NCI-H1417 (cell line): ENCODE measurements at regions not wholly inside any gene's neighbourhood (a gene's known extent, or its start where the extent isn't known, plus 50 kb on each side); places are given as distances from the start of the nearest gene placed in this dataset.
"Not testable (repeated sequence)": the region's sequence is repeated elsewhere in the genome, so short reads cannot be mapped to it uniquely, and the experiment has no call there.

Source experiments
- DNase-seq, 3 experiments: peaks; one replicate each; lab custom pipeline; 2025; lab: John Stamatoyannopoulos, UW

DNA sequence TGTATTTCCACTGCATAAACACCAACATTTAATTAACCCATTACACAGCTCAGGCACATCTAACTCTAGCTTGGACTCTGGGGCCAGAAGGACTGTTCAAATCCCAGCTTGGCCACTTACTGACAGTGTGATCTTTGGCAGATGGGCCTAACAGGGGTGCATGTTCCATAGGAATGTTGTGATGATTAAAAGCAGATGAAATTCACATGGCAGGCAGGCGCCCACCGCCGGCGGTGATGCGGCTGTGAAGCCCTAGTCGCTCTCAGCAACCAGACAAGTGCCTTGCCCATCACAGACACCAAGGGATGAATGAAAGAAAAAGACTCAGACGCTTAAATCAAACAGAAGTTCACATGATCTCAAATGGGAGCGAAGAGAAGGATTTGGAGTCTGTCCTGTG, 84.6 kb upstream of the WSB1 start:
- no peak for DNase-seq

- not testable (repeated sequence) for DNase-seq
Measured at GRCh38 chr17:27210809-27211208, 83.1 kb upstream of the WSB1 start.

- DNase-seq, result no peak
Measured at GRCh38 chr17:27216836-27217235, 77.1 kb upstream of the WSB1 start.

GRCh38 chr17:27217631-27218030, 76.3 kb upstream of the WSB1 start:
- no peak for DNase-seq

DNA sequence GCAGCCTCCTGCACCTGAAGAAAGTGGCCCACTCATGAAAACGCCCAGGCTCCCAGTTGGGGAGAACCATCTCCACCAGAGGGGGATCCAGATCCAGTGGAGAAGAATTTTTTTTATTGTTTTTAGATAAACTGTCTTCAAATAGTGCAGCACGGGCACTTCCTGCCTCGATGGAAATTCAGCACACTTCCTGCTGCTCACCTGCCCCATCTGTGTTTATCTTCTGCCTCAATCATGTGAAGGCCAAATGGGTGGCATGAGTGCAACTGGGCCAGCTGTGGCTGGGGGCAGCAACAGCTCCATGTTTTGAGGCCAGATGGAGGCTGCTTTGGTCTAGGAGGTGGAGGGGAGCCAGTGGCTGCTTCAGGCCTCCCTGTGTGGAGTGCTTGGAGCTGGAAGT, 75.9 kb upstream of the WSB1 start:
- DNase-seq, result no peak

- no peak for DNase-seq
Measured at GRCh38 chr17:27218719-27219488, 75.0 kb upstream of the WSB1 start.

- DNase-seq, result no peak
Measured at GRCh38 chr17:27222515-27222914, 71.4 kb upstream of the WSB1 start.

- DNase-seq, result no peak
Measured at GRCh38 chr17:27224526-27225315, 69.2 kb upstream of the WSB1 start.

DNA sequence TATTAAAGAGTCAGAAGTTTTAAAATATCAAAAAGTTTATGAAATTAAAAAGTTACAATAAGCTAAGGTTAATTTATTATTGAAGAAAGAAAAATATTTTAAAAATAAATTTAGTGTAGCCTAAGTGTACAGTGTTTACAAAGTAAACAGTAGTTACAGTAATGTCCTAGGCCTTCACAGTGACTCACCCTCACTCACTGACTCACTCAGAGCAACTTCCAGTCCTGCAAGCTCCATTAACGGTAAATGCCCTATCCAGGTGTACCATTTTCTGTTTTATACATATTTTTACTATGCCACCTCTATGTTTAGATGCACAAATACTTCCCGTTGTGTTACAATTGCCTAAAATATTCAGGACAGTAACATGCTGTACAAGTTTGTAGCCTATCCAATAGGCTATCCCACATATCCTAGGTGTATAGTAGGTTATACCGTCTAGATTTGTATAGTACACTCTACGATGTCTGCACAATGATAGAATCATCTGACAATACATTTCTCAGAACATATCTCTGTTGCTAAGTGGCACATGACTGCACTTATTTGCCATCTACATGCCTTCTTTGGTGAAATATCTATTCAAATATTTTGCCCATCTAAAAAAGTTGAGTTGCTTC, 67.2 kb upstream of the WSB1 start:
- no peak for DNase-seq

DNA sequence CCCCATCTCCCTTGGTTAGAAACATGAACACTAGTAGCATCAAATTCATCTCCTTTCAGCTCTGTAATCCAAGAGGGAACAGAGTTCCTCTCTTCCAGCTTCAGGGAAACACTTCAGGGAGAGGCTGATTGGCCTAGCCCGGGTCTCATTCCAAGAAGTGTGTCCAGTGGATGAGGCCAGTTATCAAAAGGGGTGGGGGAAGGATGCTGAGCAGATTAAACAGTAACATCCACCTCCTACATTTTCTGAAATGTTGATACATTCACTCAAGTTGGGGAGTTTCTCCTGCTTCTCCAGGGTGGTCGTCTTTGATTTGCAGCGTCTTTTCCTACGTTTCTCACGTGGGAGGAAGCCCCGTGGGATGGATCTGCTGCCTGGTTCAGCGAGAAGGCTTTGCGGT, 62.9 kb upstream of the WSB1 start:
- DNase-seq, result no peak

DNA sequence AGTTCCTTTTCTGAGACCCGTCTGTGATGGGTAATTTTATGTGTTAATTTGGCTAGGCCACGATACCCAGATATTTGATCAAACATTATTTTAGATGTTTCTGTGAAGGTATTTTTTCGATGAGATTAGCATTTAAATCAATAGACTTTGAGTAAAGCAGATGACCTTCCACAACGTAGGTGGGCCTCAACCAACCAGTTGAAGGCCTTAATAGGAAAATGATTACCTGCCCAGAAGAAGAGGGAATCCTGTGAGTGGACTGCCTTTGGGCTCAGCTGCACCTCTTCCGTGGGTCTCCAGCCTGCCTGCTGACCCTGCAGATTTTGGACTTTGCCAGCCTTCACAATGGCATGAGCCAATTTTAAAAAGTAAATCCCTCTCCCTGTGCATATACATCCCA, 61.6 kb upstream of the WSB1 start:
- DNase-seq, result no peak

DNA sequence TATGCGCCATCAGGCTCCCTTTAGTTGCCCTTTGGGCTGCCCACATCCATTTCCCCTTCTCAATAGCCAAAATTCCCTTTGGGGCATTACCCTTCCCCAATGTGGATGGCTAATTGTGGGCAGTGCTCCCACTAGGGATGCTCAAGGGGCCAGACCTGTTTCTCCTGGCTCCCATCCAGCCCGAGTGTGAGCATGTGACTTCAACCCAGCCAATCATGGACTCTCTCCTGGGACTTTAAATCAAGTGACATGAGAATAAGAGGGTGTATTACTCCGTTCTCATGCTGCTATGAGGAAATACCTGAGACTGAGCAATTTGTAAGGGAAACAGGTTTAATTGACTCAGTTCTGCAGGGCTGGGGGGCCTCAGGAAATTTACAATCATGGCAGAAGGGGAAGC, 60.9 kb upstream of the WSB1 start:
- DNase-seq, result no peak

GRCh38 chr17:27233776-27234175, 60.1 kb upstream of the WSB1 start:
- no peak for DNase-seq

DNA sequence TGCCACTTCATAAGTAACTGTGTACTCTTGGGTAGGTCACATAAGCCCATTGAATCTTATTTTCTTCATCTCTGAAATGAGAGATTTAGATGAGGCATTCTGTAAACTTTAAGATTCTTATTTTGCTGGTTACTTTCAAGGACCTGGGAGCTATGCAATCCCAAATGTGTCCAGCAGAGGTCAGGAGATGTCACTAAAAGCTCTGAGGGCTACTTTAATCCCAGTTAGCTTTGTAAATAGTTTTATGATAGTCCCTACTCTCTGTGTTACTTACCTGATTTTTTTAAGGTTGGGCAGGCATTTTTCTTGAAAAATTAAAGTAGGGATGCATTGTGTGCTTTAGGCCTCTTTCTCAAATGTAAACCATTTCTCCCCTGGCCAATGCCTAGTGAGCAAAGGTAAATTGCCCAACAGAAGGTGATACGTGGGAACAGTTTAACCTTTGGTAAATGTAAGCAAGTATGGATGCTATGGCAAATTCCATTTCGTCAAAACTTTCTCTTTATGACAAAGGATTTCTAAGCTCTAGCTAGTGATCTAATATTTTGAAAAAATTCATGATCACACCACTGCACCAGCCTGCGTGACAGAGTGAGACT, 57.1 kb upstream of the WSB1 start:
- DNase-seq, result peak; percentile 50 to 83 (median 79)

DNA sequence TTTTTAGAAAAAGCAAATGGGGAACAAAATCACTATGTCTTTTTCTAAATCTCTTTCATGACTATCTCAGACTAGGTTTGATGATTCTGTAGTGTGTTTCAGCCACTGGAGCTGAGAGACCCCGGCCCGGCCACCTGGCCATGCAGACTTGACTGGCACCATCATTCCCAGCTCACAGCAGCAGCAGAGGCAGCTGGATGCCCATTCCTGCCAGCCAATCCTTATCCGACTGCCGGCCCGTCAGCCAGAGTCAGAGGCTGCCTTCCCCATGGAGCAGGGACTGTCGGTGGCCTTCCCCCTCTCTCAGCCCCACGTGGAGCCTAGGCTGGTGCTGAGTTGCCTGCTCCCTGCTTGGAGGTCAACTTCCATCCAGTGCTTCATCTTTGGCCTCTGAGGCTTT, 56.0 kb upstream of the WSB1 start:
- DNase-seq, result no peak

- no peak for DNase-seq
Measured at GRCh38 chr17:27239046-27239445, 54.9 kb upstream of the WSB1 start.

GRCh38 chr17:27239584-27239983, 54.3 kb upstream of the WSB1 start:
- no peak for DNase-seq

DNA sequence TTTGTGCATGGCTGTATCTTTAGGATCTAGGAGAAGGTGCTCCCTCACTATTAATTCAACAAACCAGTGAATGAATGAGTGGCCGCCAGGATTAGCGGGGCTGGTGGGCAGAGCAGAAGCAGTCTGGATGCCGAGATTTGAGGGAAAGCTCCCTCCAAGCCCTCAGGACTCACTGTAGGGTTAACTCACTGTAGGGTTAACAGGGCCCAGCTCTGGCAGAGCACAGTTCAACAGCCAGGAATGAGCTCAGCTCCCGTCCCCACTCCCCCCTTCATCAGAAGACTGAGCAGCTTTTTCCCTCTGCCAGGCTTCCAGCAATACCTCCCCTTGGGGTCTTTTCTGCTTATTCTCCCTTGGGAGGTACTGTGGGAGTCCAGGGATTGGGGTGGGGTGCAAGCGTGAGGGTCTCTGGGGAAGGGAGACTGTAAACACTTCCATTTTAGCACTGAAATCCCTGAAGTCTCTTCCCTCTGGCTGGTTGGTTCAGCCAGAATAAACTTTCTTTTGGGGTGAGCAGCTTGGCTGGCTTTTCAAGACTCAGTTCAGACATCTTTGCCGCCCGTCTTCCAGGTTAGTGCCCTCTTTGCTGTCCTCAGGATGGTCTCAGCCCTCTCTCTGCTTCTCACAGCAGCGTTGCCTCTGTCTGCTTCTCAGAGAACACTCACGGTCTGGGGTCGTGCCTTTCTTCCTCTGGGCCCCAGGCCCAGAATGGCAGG, 53.7 kb upstream of the WSB1 start:
- no peak for DNase-seq

DNA sequence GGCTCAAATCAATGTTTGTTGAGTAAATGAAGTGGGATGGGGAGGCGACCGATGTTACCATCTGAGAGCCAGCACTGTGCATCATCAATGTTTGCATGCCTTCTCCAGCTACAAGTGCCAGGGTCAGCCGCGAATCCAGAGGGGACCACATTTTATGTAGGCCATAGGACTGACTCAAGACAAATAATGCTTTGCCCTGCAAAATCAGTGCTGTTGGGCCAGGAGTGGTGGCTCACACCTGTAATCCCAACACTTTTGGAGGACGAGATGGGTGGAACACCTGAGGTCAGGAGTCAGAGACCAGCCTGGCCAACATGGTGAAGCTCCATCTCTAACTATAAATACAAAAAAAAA, 53.1 kb upstream of the WSB1 start:
- no peak for DNase-seq

- no peak for DNase-seq
Measured at GRCh38 chr17:27241346-27241946, 52.5 kb upstream of the WSB1 start.

DNA sequence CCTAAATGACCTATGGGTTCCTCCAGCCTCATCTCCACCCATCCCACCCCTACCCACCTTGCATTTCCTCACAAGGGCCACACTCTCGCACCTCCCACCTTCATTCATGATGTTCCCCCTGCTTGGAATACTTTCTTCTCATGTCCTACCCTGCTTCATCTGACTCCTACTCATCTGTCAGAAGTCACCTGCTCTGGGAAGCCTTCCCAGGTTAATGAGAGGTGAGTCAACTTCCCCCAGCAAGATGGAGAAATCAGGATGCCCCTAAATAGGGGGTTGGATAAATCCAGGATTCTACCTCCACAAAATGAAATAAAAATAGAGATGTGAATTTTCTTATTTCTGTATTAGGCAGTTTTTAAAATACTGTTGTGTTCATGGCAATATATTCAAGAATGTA, 51.0 kb upstream of the WSB1 start:
- DNase-seq, result no peak

DNA sequence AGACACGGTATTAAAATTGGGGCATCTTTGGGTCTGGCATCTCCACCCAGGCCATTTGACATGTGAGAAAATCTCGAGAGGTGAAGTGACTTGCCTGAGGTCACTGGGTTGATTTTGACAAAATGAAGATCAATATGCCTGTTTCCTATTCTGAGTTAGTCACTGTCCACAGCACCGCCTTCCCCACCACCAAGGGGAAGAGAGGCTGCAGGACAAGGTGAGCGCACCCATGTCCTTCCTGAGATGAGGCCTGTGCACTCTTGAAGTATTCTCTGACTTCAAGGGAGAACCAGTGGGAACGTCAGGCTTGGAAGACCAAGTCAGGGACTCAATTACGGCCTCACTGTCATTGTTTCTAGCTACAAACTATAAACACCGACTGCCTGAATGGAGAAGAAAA, 49.9 kb upstream of the WSB1 start:
- no peak for DNase-seq
